Hematopoietic multipotent progenitor cell treated with erythropoietin and hydrocortisone succinate and interleukin-3 and kit ligand, for 6 days (in vitro differentiated cells): ENCODE measurements at regions not wholly inside any gene's neighbourhood (a gene's known extent, or its start where the extent isn't known, plus 50 kb on each side); places are given as distances from the start of the nearest gene placed in this dataset.
A peak's percentile ranks its signal among the peaks of the same experiment; 100 is the strongest.

Experiments used
- DNase-seq: peaks from one replicate; pipeline ENCODE4 v3.0.0-alpha.2; 2015

DNA sequence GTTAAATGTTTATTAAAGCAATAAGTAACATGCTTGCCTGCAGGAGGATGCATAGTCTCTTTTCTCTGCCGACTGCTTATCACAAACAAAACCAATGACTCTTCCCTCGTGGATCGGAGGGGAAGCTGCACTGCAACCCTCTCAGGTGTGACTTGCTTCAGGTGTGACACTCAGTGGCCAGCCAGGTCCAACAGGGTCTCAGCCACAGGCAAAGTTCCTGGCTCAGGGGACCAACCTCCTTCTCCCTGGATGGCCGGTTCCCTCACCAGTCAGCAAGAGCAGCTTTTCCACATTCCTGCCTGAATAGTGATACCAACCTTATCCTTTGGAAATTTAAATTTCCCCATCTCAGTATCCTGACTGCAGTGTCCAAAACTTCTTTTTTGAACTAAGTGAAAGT is 383.5 kb downstream of the CMPK2 start:
- DNase-seq: no peak

DNA sequence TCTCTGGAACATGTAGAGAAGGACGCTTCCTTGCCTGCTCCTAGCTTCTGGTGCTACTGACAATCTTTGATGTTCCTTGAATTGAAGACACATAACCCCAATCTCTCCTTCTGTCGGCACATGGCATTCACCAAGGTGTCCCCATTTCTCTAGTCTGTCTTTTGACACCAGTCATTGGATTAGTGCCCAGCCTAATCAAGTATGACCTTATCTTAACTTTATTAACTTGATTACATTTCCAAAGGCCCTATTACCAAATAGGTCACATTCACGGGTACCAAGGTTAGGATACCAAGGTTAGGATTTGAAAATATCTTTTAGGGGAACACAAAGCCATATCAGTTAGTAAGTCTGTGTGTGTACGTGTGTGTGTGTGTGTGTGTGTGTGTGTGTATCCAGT is 377.9 kb downstream of the CMPK2 start:
- DNase-seq: no peak

DNA sequence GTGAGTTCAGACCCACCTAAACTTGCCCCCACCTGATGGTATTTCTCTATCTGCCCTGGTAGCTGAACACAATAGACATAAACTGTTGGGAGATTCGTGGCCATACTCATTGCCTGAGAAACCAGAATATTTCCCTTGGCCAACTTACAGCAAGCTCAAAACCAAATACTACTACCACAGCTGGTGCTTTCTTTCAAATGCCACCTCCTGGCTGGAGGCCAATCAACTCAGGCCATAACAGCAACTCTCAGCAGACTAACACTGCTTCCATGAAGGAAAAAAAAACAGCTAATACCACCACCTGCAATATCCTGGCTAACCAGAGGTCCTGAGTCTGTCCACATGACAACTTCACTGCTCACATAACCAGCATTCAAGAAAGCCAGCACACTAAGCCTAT is 373.1 kb downstream of the CMPK2 start:
- DNase-seq: no peak

DNA sequence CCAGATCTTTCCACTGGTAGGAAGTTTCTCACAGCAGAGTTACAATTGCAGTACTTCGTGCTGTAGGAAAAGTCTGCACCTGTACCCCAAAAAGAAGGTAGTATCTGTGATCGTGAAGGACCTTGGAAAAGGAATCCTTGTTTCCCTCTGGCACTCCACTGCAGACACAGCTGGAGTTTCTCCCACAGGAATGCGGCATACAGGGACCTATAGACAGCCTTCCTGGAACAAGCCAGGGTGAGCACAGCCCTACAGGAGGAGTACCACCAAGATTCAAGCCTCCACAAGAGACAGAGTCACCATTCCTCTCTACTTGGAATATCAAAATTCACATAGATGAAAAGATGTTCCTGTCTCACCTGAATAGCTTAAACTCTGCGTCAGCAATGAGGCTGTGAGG is 372.4 kb downstream of the CMPK2 start:
- no peak for DNase-seq

DNA sequence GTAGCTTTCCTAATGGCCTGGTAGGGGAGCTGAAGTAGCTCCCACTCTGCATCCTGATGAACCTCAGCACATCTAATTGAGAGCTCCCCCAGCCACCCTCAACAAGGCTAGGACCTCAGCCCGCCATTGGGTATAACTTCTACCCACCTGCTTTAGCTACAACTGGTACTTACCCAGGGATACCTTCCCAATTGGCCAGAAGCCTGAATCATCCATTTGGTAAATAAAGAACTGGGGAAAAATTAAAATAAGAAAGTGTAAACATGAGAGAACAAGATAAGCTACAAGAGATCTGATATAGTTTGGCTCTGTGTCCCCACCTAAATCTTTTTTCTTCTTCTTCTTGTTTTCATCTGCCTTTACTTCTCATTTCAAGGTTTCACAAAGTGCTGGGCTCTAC is 372.0 kb downstream of the CMPK2 start:
- DNase-seq: no peak

DNA sequence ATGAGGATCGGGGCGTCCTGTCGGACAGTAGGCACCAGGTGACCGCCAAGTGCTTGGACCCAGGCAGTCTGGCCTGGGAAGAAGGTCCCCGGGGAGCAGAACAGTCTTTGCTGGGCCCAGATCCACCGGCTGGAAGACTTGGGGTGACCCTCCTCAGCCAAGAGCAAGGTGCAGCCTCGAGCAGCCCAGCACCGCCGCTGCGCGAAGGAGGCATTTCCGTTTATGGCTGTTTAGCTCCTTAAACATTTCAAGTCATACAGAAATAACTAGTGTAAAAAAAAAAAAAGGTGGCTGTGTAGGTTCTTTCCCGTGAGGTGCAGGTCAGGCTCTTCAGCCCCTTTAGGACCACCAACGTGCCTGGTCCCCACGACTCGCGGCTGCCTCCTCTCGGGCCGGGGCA is 370.2 kb downstream of the CMPK2 start:
- DNase-seq: no peak

DNA sequence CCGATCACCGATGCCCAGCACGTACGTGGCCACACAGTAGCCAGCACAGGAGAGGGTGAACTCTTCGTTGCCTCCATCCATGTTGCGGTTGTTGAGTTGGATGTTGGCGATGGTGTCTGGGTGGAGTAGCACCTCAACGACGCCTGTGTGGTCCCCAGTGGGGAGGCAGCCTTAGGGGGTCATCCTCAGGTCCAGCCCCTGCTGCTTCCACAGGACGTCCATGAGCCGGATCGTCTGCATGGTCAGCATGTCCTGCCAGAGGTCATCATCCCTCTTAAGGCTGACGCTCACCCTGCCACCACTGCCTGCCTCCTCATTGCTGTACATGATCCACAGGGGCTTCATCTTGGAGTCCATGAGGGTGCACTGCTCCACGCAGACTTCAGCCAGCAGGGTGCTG is 369.3 kb downstream of the CMPK2 start:
- no peak for DNase-seq

DNA sequence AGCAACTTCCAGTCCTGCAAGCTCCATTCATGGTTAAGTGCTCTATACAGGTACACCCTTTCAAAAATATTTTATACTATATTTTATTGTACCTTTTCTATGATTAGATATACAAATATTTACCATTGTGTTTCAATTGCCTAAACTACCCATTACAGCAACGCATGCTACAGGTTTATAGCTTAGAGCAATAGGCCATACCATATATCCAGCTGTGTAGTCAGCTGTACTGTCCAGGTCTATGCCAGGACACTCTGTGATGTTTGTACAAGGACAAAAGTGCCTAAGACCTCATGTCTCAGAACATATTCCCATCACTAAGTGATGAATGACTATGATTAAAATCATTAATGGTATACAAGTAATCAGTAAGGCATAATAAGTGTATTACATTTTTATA is 368.7 kb downstream of the CMPK2 start:
- no peak for DNase-seq

DNA sequence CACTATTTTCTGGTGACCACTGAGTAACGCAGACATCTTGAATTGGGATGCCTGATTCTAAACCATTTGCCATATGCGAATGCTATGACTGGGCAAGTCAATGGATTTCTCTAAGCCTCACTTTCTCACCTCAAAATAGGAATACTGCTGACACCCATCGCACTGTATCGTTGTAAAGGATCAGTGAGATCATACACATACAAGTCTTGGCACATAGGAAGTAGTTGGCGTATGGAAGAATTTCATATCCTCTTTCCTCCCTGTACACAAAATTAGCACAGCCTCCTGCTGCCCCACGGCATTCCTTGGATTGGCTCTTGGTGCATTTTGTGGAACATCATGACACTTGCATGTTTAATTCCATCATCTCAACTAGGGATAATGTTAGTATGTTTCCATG is 366.9 kb downstream of the CMPK2 start:
- no peak for DNase-seq

DNA sequence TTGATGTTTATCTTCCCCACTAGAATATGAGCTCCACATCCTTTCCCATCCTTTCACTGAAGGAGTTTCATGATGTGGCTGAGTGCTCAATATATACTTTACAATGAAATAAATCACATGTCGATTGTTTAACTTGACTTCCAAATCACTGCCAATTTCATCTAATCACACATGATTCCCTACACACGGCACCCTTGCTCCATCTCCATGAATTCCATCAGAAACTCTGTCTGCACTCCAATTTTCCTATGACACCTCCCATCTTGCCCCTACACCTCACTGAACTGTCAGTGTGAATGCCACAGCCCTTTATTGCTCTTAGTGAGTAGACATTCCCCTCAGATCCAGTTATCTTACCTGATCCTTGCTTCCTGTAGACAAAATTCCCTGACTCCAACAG is 366.0 kb downstream of the CMPK2 start:
- no peak for DNase-seq

DNA sequence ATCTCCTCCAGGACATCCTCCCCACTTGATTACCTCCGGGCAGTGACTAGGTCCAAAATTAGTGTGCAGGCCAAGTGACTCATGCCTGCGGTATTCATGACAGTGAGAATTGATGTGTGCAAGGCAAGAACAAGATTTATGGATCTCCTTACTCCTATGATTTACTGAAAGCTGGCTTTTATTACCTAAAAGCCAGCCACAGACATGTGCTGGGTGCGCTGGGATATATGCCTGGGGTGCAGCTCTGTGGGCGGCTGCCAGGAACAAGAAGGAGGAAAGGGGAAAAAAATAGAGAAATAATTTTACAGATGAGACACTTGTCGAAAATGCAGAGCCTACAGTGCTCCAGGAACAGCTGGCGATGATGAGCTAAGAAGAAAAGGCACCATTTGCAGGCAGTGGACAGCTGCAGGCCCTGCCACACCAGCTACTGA is 359.3 kb downstream of the CMPK2 start:
- no peak for DNase-seq

DNA sequence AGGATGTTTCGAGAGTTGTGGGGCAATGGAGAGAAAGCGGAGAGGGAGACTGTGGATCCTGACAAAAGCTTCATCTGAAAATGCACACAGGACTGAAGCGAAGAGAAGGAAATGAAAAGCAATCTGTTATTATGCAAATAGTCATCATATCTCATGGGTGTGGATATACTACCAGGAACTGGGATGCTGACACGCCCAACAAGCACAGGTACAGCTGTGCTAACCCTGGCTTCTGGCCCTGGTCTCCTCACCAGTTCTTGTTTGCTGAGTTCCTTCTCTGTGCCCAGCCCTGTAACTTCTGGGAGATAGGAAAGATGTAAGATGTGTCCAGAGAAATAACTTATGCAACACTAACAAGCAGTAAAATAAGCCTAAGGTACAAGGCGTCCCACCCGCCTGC is 358.8 kb downstream of the CMPK2 start:
- no peak for DNase-seq

DNA sequence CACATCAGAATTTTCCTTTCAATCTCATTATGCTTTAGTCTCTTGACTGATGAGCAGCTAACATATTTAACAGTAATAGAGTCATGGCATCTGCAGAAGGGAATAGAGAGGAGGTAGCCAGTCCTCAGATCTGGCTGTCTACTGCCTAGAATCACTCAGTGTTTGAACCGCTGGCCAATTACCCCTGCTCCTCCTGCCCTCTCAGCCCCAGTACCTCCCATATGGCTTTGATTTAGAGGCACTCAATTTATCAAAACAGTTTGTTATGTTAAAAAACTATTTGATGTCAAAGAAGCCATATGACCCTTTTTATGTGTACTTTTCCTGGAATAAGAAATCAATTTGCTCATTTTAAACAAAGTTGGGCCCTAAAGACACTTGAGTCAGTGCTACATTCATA is 355.2 kb downstream of the CMPK2 start:
- no peak for DNase-seq

DNA sequence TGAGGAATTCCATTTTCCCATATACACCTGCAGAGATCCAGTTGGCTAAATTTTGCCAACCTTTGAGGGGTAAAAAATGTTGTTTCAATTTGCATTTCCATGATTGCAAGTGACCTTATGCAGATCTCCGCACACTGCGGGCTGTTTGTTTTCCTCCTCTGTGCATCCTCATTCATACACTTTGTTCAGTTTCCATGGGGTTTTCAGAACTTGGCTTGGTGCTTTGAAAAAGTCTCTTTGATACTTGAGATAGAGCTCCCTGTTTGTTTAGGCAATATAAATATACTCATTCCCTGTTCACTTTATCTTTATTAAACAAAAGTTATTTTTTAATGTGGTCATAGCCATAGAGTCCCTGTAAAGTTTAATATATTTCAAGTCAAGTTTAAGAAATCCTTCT is 353.1 kb downstream of the CMPK2 start:
- DNase-seq: no peak

DNA sequence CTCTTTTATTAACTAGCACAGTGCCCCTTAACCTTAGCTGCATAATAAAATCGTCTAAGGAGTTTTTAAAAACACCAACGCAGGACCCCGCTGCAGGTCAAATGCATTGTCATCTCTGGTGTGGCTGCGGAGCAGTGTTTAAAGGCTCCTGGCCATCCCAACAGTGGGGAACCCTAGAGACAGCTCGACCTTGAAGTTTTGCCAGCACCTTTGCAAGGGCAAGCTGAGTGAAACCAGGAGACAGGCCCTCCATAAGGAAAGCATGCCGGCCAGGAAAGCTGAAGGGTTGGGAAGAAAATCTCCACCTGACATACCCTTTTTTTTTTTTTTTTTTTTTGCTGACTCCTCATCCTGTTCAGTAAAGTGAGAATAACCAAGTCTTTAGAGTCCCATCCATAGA is 349.0 kb downstream of the CMPK2 start:
- DNase-seq: no peak

DNA sequence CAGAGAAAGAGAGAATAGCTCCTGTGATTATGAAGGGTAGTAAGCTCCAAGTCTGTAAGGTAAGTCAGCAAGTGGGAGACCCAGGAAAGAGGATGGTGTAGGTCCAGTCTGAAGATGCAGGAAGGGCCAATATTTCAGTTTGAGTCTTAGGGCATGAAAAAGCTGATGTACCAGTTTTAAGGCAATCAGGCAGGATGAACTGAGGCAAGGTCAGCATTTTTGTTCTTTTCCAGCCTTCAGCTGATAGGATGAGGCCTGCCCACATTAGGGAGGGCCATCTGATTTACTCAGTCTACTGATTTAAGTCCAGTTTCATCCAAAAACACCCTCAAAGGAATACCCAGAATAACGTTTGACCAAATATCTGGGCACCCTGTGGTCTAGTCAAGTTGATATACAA is 347.3 kb downstream of the CMPK2 start:
- DNase-seq: no peak

DNA sequence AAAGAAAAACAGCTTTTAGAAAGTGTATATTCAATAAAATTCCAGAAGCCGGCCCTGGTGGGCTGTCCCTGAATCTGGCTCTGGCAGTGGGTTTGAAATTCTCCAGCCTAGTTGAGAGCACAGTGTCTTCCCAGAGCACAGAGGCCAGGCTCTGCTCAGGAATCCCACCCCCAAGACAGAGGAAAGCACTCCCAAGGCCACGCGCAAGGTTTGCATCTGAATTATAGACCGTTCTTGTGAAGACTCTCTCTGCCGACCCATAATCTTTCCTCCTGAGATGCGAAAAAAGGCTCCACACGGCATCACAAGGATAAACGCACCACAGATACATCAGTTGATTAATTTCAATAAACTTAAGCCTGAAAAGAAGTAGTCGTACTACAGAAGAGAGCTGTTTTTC is 342.2 kb downstream of the CMPK2 start:
- DNase-seq: no peak

DNA sequence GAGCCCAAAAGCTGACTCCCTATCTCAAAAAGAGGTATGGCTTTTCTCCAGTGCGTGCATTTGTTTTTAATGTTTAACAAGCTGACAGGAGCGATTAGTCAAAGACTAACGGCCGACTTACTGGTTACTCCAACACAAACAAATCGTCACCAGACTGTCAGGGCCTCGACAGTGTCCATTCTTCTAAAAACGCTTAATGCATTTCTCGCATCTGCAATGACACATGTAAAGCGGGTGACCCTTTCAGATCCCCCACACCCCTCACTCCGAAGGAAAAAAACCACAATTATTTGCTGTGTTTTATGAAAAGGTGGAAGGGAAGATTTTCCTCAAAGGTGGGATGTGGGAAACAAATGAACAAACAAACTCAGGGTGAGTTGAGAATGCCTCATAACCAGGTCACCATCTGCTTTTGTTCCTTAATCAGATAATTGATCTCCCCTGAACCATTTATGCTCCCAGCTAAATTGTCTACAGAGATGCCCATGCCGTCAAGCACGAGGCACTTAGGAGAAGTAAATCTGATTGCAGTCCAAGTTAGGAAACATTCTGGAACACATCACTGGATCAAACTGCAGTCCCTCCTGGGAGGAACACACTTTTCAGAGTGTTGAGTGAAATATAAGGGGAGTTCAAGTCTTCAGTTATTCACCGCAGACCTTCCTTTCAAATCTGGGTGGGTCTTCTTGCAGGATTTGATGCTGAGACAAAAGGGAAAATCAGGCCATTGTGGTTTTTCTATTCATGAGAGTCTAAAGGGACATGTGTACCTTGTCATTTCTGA is 340.8 kb downstream of the CMPK2 start:
- DNase-seq: no peak

DNA sequence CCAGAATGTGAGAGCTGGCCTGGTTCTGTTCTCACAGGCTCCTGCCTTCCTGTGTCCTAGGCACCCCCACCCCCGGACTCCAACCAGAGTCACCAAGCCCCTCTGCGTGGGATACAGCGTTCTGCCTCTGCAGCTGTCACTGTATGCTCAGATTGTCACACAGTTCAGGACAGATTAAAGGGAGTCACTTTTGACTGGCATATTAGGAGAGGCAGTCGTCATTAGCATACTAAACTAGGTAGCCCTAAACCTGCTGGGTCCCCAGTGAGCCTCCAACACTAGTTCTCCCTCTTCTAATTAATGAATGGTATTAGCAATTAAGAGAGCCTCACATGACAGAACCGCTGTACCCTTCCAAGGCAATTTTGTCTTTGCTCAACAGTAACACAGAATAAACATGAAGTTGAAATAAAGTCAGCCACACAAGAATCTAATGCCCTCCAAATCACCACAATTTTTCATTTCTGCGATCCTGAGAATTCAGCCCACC is 340.2 kb downstream of the CMPK2 start:
- DNase-seq: no peak

DNA sequence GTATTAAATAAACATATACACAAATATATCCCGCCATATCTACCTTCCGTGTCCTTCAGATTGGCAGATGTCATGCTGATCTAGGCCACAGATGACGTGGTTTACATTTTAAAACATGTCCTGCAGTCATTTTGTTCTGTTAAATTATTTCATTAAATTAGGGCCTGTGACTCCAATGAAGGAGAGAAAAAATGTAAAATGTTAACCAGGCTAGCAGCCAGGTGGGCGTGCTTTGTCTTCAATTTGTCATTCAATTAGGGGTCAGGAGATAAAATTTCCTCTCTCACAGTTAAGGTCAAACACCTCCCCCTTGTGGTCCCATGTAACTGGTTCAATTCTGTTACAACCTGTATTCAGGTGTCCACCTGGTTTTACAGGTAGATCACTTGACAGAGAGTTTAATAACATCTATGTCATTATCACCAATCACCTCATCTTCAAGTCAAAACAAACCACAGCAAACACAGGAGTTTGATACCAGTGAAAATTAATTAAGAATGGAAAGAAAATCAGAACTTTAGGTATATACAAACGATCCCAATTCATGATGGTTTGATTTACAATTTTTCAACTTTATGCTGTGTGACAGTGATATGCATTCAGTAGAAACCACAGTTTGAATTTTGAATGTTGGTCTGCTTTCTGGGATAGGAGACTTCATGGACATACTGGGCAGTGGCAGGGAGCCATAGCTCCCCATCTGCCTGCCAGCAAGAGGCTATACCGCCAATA is 339.4 kb downstream of the CMPK2 start:
- DNase-seq: peak; percentile 9

DNA sequence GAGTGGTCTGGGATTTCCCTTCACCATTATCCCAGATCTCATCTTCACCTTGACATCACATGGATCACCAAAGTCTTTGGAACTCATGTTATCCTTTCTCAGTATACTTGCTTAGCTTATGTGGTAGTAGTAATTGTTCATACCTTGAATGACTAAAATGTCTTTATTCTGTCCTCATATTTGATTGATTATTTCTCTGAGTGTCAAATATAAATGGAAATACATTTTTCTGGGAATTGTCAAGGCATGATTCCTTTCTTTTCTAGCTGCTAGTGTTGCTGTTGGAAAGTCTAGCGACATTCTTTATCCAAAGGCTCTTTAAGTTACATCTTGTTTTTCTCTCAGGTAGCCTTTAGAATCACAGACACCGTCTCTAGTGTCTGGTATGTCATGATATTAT is 334.4 kb downstream of the CMPK2 start:
- no peak for DNase-seq

DNA sequence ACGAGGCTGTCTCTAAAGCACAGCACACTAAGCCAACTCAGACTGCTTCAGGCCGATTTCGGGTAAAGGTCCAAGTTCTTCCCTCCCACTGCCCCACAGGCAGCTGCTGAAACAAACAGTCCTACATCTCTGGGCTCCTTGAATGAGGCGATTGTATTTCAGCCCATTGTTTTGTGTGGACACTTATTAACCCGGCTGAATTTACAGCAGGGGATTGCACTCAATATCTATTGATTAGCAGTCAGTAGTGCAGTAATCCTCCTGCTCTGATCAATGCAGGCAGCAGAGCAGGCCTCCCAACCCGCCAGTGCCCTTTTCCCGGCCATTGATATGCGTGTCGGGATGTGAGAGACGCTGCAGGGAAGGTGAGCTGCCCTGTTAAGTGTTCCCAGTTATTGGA is 330.1 kb downstream of the CMPK2 start:
- no peak for DNase-seq

DNA sequence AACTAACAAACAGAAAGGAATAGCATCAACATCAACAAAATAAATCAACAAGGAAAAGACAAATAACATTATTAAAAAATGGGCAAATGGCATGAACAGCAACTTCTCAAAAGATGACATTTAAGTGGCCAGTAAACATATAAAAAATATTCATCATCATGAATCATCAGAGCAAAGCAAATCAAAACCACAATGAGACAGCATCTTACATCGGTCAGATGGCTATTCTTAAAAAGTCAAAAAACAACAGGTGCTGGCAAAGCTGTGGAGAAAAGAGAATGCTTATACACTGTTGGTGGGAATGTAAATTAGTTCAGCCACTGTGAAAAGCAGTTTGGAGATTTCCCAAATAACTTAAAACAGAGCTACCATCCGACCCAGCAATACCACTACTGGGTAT is 327.1 kb downstream of the CMPK2 start:
- no peak for DNase-seq

DNA sequence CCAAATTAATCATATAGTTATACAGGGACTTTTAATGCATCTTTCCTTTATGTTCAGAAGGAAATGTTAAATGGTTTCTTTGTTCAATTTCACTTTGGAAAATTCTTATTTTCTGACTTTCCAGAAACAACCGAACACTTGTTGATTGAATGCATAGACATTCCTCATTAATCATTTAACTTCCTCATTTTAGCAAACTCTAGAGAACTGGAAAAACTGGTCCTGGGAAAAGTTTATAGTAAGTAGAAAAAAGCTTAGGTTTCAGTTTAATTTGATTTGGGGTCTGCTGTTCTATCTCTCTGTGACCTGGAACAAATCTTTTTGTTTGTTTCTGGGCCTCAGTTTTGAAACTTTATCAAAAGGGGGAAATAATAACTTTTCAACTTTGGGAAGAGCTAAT is 320.4 kb downstream of the CMPK2 start:
- no peak for DNase-seq

DNA sequence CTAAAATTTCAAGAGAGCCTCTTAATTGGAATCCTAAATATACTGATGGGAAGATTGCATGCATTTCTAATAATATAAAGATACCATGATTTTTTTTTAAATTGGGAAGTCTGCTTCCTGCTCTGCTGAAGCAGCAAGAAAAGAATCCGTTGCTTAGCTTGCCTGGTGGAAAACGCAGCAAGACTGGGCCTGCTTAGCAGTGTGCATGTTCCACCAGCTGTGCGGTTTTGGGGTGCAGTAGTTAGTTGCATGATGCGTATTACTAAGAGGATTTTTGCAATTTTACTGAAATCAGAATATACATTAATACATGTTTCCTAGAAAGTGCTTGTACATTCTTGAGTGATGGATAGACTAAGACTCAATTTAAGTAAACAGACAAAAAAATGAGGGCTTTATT is 319.9 kb downstream of the CMPK2 start:
- no peak for DNase-seq
